A549 (cell line): ENCODE measurements at regions not wholly inside any gene's neighbourhood (a gene's known extent, or its start where the extent isn't known, plus 50 kb on each side); places are given as distances from the start of the nearest gene placed in this dataset.

ENCODE experiments used
- BHLHE40 ChIP-seq: IDR thresholded peaks from 2 replicates; pipeline ENCODE4 v1.6.1; 2012; ENCODE audit warnings: low read depth, low read length, inconsistent platforms
- CTCF ChIP-seq: fragments of >200 bp; sonication (Bioruptor Twin); formaldehyde crosslinking; IDR thresholded peaks from 3 replicates; pipeline ENCODE4 v1.5.1; 2016
- ELK1 ChIP-seq: fragments of 150-350 bp; IDR thresholded peaks from 2 replicates; pipeline ENCODE4 v1.6.1; 2014; ENCODE audit warnings: low read depth, mild to moderate bottlenecking, low read length
- EP300 ChIP-seq, 2 experiments: fragments of >200 bp; sonication (Bioruptor Twin); formaldehyde crosslinking; IDR thresholded peaks; 2 replicates in 1 of 2; 3 replicates in 1 of 2; pipeline ENCODE4 v1.6.1; 2016 to 2017
- HDAC2 ChIP-seq: fragments of 200-600 bp; sonication (generic); IDR thresholded peaks from 2 replicates; pipeline ENCODE4 v1.6.1; 2016
- JUNB ChIP-seq: fragments of >200 bp; sonication (Bioruptor Twin); formaldehyde crosslinking; IDR thresholded peaks from 2 replicates; pipeline ENCODE4 v1.6.1; 2016
- MAX ChIP-seq: IDR thresholded peaks from 2 replicates; pipeline ENCODE4 v1.6.1; 2012
- MYC ChIP-seq: IDR thresholded peaks from 2 replicates; pipeline ENCODE4 v1.6.1; 2012; ENCODE audit warnings: mild to moderate bottlenecking, inconsistent platforms, low read length, improper control_type of control experiment, borderline replicate concordance
- PHF8 ChIP-seq: fragments of 200-600 bp; sonication (generic); IDR thresholded peaks from 2 replicates; pipeline ENCODE4 v1.6.1; 2016; ENCODE audit warnings: low read depth, mild to moderate bottlenecking, antibody characterized with exemption, moderate library complexity, borderline replicate concordance
- POLR2A ChIP-seq: IDR thresholded peaks from 2 replicates; pipeline ENCODE4 v1.6.1; 2012; ENCODE audit warnings: mild to moderate bottlenecking, low read length
- RNF2 ChIP-seq: fragments of 200-600 bp; sonication (generic); IDR thresholded peaks from 2 replicates; pipeline ENCODE4 v1.6.1; 2016; ENCODE audit warnings: low read depth, mild to moderate bottlenecking, antibody characterized with exemption, moderate library complexity, borderline replicate concordance
- TFCP2L1 ChIP-seq: fragments of 250-450 bp; sonication (Bioruptor Pico); IDR thresholded peaks from 2 replicates; pipeline ENCODE4 v1.5.0; 2021; ENCODE audit warnings: mild to moderate bottlenecking
- USF2 ChIP-seq: fragments of 450-650 bp; IDR thresholded peaks from 2 replicates; pipeline ENCODE4 v1.6.1; 2014; ENCODE audit warnings: antibody characterized with exemption

GRCh38 chr4:106507440-106507839 lies 138.9 kb upstream of the GIMD1 start:
- TF ChIP-seq BHLHE40 (no peak), POLR2A (no peak), MYC (no peak), JUNB (no peak), CTCF (no peak), PHF8 (no peak), USF2 (no peak), EP300 (IDR thresholded peaks at IDR 0.05) (no peak), TFCP2L1 (no peak), MAX (no peak), RNF2 (no peak), ELK1 (no peak), HDAC2 (no peak)
